ENCODE measurements at regions not wholly inside any gene's neighbourhood (a gene's known extent, or its start where the extent isn't known, plus 50 kb on each side); places are given as distances from the start of the nearest gene placed in this dataset.

GRCh38 chr11:45075952-45076351 lies 70.5 kb upstream of the PRDM11 start:
- TF ChIP-seq CTCF (IDR thresholded peaks at IDR 0.05) (no peak), PBX3 (IDR thresholded peaks at IDR 0.05) (no peak), EP300 (IDR thresholded peaks at IDR 0.05; ENCODE audit: borderline replicate concordance in 1 of 2, low read depth in 1 of 2, low read length in 1 of 2) (no peak), MAX (IDR thresholded peaks at IDR 0.05; ENCODE audit: low read depth) (no peak), POLR2AphosphoS5 (IDR thresholded peaks at IDR 0.05; ENCODE audit: low read depth, low read length) (no peak), SIN3A (IDR thresholded peaks at IDR 0.05; ENCODE audit: borderline replicate concordance, low read depth, low read length) (no peak), TEAD4 (IDR thresholded peaks at IDR 0.05; ENCODE audit: borderline replicate concordance, insufficient read depth) (no peak), JUND (IDR thresholded peaks at IDR 0.05) (no peak), USF1 (IDR thresholded peaks at IDR 0.05; ENCODE audit: borderline replicate concordance, low read depth) (no peak), MXI1 (IDR thresholded peaks at IDR 0.05; ENCODE audit: low read depth, low read length) (no peak), RCOR1 (IDR thresholded peaks at IDR 0.05; ENCODE audit: low read length) (no peak), IRF3 (IDR thresholded peaks at IDR 0.05; ENCODE audit: low read depth, low read length) (no peak), EZH2phosphoT487 (IDR thresholded peaks at IDR 0.05; ENCODE audit: borderline replicate concordance, low read depth) (no peak)
- H3K9me3 ChIP-seq, result no peaks in the 10 kb centered on the region
- CTCF ChIA-PET, result interaction anchor here (0.9 to 1.1 kb wide), 2 partner anchors 9 to 140 kb away, joined by 4 read pairs; no protein-coding TSS in a partner anchor
- H3K9me2 ChIP-seq, result no peaks in the 10 kb centered on the region
- WGBS (ENCODE audit: low lambda C conversion rate), result 72% methylated on average over 4 of the region's 4 CpGs
- no peak overlapping the region for H2AFZ ChIP-seq (ENCODE audit: low read depth)
- H3K27ac ChIP-seq (ENCODE audit: low read depth in 2 of 2, low read length in 1 of 2), result no peak overlapping the region
- POLR2A ChIA-PET, result no interaction called here
- H3K4me1 ChIP-seq (ENCODE audit: control insufficient read depth in 1 of 2, insufficient read depth in 2 of 2, low read depth in 1 of 2, low read length in 1 of 2), result peaks cover 3 to 25% of the 10 kb centered on the region in 2 experiments; a peak in 2 of 4 replicates
- no peak overlapping the region for H3K9ac ChIP-seq
- no peak overlapping the region for H3K4me2 ChIP-seq
- peaks cover 15% of the 10 kb centered on the region for H3K27me3 ChIP-seq (ENCODE audit: insufficient read depth)
- H3K4me3 ChIP-seq (ENCODE audit: low read depth in 2 of 2, low read length in 1 of 2), result no peak overlapping the region
- no peak for DNase-seq
- no peaks in the 10 kb centered on the region for H3F3A ChIP-seq (replicated peaks; ENCODE audit: insufficient read depth)
- no peaks in the 10 kb centered on the region for H4K20me1 ChIP-seq (ENCODE audit: insufficient read depth)
- no peaks in the 10 kb centered on the region for H3K36me3 ChIP-seq (replicated peaks in 1 of 2; ENCODE audit: control insufficient read depth in 1 of 2, insufficient read depth in 2 of 2, low read length in 1 of 2)
- no peaks in the 10 kb centered on the region for H3K79me2 ChIP-seq (ENCODE audit: insufficient read depth)

All from SK-N-SH (cell line).